Fibroblast of pulmonary artery (primary cell): ENCODE measurements at regions not wholly inside any gene's neighbourhood (a gene's known extent, or its start where the extent isn't known, plus 50 kb on each side); places are given as distances from the start of the nearest gene placed in this dataset.

Experiments
- DNase-seq: peaks from one replicate; pipeline ENCODE4 v3.0.0-alpha.2; 2010; ENCODE audit warnings: low read depth
- H3K4me3 ChIP-seq: replicated peaks from 2 replicates; pipeline ENCODE4 v1.5.1; 2011; ENCODE audit warnings: low read depth, mild to moderate bottlenecking, control low read depth, low read length, moderate library complexity
- TF ChIP-seq, protein P1 (sequence below): IDR thresholded peaks from 2 replicates; pipeline ENCODE4 v1.5.1; 2011; ENCODE audit warnings: mild to moderate bottlenecking, control low read depth, low read length, inconsistent platforms; ENCODE audit errors: missing control alignments

DNA sequence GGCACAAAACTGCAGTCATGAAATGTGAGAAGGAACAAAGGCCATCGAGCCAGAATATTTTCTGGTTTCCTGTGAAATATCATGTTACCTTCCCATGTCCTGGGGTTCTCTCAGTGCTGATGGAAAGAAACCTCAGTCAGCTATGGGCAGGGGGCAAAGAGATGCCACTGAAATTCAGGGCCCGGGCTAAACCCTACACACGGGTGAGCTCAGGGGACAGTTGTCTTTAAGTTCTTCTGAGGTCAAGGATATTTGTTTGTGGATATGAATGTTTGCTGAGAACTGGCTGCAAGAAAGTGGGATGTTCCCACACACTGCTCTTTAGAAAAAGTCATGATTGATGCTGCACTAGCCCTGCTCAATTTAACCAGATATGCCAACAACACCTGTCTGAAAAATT, 187.2 kb downstream of the MEX3B start:
- no peak overlapping the region for H3K4me3 ChIP-seq
- DNase-seq, result no peak
- TF ChIP-seq, protein P1, sequence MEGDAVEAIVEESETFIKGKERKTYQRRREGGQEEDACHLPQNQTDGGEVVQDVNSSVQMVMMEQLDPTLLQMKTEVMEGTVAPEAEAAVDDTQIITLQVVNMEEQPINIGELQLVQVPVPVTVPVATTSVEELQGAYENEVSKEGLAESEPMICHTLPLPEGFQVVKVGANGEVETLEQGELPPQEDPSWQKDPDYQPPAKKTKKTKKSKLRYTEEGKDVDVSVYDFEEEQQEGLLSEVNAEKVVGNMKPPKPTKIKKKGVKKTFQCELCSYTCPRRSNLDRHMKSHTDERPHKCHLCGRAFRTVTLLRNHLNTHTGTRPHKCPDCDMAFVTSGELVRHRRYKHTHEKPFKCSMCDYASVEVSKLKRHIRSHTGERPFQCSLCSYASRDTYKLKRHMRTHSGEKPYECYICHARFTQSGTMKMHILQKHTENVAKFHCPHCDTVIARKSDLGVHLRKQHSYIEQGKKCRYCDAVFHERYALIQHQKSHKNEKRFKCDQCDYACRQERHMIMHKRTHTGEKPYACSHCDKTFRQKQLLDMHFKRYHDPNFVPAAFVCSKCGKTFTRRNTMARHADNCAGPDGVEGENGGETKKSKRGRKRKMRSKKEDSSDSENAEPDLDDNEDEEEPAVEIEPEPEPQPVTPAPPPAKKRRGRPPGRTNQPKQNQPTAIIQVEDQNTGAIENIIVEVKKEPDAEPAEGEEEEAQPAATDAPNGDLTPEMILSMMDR, result no peak

DNA sequence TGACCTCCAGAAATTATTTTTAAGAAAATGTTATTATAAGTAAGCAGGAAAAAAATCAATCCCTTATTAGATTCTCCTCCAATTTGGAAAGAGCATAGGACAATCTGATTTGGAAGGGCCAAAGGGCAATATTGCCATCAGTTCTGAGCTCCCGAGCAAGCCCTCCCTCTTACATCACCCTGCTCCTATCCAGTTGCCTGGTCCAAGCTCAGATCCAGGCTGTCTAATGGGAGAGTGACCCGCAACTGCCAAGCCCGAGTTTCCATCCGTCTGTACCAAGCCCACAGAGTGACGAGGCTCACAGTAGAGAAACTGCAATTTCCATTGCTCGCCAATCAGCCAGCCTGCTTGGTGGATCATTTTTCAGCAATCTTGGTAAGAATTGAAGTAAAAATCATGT, 187.7 kb downstream of the MEX3B start:
- no peak overlapping the region for H3K4me3 ChIP-seq
- no peak for DNase-seq
- TF ChIP-seq, protein P1, result no peak

DNA sequence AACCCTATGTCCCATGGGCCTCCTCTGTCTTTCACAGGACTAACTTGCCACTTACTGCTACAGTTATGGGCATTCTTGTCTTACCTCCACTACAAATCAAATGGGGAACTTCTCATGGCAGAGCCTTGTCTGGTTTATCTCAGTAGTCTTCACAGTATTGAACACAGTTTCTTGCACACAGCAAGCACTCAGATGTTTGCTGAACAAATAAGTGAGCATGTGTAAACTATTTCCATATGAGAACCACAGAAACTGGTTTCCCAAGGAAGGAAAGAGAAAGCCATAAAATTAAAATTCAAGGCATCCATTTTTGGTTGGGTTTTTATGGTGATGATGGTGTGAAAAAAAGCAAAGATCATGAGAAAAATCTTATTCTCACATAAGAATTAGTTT, 189.2 kb downstream of the MEX3B start:
- TF ChIP-seq, protein P1, result no peak
- no peak overlapping the region for H3K4me3 ChIP-seq
- DNase-seq, result no peak

DNA sequence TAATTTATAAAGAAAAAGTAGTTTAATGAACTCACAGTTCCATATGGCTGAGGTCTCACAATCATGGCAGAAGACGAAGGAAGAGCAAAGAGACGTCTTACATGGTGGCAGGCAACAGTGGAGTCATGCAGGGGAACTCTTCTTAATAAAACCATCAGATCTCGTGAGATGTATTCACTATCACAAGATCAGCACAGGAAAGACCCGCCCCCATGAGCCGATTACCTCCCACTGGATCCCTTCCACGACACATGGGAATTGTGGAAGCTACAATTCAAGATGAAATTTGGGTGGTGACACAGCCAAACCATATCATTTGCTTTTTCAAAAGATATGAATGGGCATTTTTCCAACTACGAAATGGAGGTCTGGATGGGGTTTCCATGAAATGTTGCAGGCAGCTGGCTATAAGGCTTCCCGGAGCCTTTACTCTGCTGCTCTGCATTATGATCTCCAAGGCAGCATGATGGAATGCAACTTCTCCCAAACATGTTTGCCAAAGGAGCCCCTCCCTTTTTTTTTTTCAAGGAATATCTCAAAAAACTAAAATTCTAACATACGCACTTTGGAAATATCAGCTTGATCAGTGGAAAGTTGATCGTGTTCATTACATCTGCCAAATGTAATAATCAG, 189.7 kb downstream of the MEX3B start:
- TF ChIP-seq, protein P1, result no peak
- H3K4me3 ChIP-seq, result no peak overlapping the region
- DNase-seq, result no peak

DNA sequence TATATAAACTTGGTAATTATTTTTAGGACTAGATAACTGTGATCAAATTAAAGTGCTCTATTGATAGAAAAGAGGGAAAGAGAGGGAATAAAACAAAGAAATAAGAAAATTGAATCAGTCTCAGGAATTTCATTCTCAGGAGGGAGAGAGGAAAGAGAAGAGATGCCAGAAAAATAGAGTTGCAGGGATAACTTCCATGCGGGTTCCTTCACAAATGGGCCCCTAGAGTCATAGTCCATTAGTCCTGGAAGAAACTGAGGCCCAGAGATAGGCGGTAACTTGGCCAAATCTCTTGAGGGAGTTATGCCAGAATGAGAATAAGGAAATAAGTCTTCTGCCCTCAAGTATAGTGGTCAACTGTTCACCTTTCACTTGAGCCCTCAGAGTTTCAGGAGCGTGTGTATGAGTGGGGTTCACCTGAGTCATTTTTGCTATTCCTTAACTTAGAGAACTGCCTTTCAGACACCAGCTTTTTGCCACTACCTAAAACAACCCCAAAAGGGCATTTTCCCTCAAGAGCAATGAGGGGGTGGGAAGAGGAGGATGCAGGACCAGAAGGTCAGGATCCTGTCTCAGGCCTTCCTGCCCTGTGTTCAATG, 192.6 kb downstream of the MEX3B start:
- H3K4me3 ChIP-seq, result no peak overlapping the region
- no peak for DNase-seq
- TF ChIP-seq, protein P1, result no peak

DNA sequence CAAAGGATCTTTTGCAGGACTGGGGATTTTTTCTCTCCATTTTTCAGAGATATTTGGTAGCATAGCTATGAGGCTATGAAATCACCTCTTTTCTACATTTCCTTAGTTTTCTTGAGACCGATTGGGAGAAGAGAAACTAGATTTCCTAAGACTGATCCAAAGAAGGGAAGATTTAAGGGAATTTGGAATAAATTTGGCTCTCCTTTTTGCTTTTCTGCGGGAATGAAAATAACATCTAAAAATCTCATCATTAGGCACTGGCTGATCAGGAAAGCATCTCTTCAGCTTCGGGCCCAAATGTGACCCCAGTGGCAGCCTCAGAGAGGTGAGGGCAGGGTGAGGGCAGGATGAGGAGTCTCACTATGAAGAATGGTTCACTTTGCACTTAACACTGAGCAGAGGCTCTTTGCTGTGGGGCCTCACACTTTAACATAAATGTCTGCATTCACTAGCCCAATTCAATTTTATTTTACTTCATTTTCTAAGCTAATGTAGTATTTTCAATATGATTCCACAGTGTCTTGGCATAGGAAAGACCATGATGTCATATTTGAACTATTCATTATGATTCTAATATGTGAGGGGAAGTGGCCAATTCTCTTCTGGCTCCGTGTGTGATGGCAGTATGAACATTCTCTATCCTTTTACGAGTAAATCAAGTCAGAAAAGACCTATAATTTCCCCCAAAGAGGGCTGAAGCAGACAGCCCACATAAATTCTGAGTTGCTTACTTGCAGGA, 193.2 kb downstream of the MEX3B start:
- no peak for DNase-seq
- TF ChIP-seq, protein P1, result no peak

More for the DNA sequence above, 193.2 kb downstream of the MEX3B start:
- no peak overlapping the region for H3K4me3 ChIP-seq
